Lower leg skin (tissue), 4 donors: ENCODE measurements at regions not wholly inside any gene's neighbourhood (a gene's known extent, or its start where the extent isn't known, plus 50 kb on each side); places are given as distances from the start of the nearest gene placed in this dataset.
"Not testable (repeated sequence)": the region's sequence is repeated elsewhere in the genome, so short reads cannot be mapped to it uniquely, and the experiment has no call there.

Experiments
- DNase-seq, 2 donors: peaks; one replicate each; pipeline ENCODE4 v3.0.0-alpha.2; 2019; ENCODE audit warnings: low spot score in 2 of 2
- H3K4me3 ChIP-seq: fragments of 200-600 bp; sonication (generic); 2 replicates; pipeline ENCODE4 v1.5.1; 2017; ENCODE audit warnings: mild to moderate bottlenecking, low read depth; ENCODE audit not compliant: poor library complexity, severe bottlenecking
- CTCF ChIP-seq, 3 donors: fragments of 450-650 bp; IDR thresholded peaks; one replicate each; pipeline ENCODE4 v1.5.1; 2016; ENCODE audit warnings: antibody characterized with exemption in 3 of 3, mild to moderate bottlenecking in 3 of 3, moderate library complexity in 2 of 3
- POLR2A ChIP-seq, 2 donors: fragments of 450-650 bp; IDR thresholded peaks; one replicate each; pipeline ENCODE4 v1.6.1; 2016 to 2017; ENCODE audit warnings: antibody characterized with exemption in 2 of 2, mild to moderate bottlenecking in 1 of 2, moderate library complexity in 1 of 2
- WGBS, 2 donors: methylation state at CpG; one replicate each; pipeline ENCODE4 v1.1.5; 2018; 5-methylcytosine and 5-hydroxymethylcytosine counted together
- intact Hi-C: fragments of 100-400 bp; cut with DNase I; formaldehyde crosslinking; loops from one replicate; pipeline ENCODE4 v1.15.0; 2023; ENCODE audit warnings: low total_unique reads

DNA sequence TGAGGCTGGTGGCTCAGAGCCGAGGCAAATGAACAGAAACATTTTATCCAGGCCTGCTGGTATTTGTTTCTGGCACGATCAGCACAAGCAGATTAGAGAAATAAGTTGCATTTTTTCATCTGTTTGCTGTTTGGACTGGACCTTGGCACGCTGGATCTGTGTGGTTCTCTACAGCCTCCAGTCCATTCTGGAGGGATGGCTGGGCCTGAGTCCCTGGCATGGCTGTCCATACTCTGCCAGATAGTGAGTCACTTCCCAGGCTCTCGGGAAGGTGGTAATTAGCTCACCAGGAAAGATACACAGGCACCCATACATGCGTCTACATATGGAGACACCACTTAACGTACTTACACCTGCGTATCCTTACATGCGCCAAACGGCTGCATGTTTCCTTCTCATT lies 78.6 kb downstream of the SPRY4 start:
- WGBS, 2 donors: 49 to 54% methylated on average over 9 of the region's 9 CpGs
- no peak overlapping the region for H3K4me3 ChIP-seq
- TF ChIP-seq CTCF (IDR thresholded peaks at IDR 0.05): no peak
- no peak for TF ChIP-seq POLR2A (IDR thresholded peaks at IDR 0.05)
- no peak for DNase-seq
- intact Hi-C loops: no loop called here

DNA sequence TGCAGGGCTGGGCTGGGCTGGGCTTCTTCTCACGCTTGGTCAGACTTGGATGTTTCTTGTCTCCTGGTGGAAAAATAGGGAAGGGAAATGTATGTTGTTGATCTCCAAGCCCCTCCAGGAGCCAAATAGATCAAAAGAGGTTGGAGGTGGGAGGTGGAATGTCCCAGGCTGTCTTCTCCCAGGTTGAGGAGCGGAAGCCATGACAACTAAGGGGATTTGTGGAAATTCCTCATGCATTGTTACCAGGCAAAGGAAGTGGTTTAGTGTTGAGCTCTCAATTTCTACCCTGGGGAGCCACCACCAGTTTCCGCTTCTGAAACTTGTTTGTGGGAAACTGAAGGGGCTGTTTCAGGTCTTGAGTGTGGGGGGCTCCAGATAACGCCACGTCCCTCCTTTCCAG lies 79.0 kb downstream of the SPRY4 start:
- intact Hi-C loops: no loop called here
- WGBS, 2 donors: 65 to 73% methylated on average over 5 of the region's 5 CpGs
- H3K4me3 ChIP-seq: no peak overlapping the region
- TF ChIP-seq CTCF (IDR thresholded peaks at IDR 0.05) (no peak), POLR2A (IDR thresholded peaks at IDR 0.05) (no peak)
- no peak for DNase-seq

GRCh38 chr5:142244440-142244839 lies 80.4 kb downstream of the SPRY4 start:
- TF ChIP-seq POLR2A (IDR thresholded peaks at IDR 0.05) (no peak), CTCF (IDR thresholded peaks at IDR 0.05) (no peak)
- WGBS, 2 donors: 100% methylated on average over 1 of the region's 1 CpG
- H3K4me3 ChIP-seq: no peak overlapping the region
- intact Hi-C loops: no loop called here
- no peak for DNase-seq

DNA sequence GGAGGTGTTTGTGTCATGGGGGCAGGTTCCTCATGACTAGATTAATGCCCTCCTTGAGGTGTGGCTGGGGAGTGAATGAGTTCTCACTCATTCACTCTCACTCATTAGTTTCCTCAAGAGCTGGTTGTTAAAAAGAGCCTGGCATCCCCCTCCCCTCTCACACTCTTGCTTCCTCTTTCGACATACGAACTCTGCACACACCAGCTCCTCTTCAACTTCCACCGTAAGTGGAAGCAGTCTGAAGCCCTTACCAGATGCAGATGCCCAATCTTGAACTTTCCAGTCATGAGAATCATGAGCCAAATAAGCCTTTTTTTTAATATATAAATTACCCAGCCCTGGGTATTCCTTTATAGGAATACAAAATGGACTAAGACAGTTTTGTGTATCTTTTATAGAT lies 82.5 kb downstream of the SPRY4 start:
- no peak overlapping the region for H3K4me3 ChIP-seq
- TF ChIP-seq CTCF (IDR thresholded peaks at IDR 0.05) (no peak), POLR2A (IDR thresholded peaks at IDR 0.05) (no peak)
- intact Hi-C loops: no loop called here
- no peak for DNase-seq
- WGBS, 2 donors: 83 to 88% methylated on average over 3 of the region's 3 CpGs

DNA sequence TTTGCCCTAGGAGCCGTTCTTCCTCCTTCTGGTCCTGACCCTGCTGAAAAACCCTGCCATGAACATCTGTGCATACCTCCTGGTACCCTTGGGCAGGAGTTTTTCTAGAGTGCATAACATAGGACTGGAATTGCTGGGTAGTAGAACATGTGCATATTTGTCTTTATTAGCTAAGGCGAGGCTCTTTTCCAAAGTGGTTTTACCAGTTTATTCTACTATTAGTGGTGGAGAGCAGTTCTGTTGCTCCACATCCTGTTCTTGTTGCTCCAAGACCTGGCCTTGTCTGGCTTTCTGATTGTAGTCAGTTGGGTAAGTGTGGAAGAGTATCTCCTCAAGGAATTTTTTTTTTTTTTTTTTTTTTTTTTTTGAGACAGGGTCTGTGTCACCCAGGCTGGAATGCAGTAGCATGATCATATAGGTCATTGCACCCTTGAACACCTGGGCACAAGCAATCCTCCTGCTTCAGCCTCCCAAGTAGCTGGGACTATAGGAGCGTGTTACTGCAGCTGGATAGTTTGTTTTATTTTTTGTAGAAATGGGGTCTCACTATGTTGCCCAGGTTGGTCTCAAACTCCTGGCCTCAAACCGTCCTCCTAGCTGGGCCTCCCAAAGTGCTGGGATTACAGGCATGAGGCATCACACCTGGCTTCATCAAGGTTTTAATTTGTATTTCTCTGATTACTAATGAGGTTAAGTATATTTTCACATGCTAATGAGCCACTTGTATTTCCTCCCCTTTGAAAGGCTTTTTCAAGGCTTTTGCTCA lies 85.2 kb downstream of the SPRY4 start:
- TF ChIP-seq POLR2A (IDR thresholded peaks at IDR 0.05): no peak
- no peak for TF ChIP-seq CTCF (IDR thresholded peaks at IDR 0.05)
- intact Hi-C loops: no loop called here
- H3K4me3 ChIP-seq: no peak overlapping the region
- WGBS, 2 donors: 85 to 88% methylated on average over 4 of the region's 4 CpGs
- no peak for DNase-seq

DNA sequence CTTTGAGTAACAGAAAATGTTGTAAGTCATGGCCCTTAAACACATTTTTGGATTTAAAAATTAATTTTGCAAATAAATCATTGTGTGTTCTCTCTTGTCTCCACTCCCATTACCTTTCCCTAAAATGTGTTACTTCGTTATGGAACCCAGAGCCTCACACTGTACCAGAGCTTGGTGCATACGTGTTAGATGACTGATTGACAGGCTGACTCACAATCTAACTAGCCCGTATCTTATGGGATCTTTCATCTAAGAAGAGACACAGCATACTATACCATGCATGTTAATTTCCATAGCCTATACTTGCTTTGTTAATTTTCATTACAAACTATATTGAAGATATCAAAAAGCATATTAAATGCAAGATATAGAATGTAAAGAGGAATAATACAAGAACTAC lies 87.1 kb downstream of the SPRY4 start:
- no peak for DNase-seq
- intact Hi-C loops: no loop called here
- 90 to 91% methylated on average over 3 of the region's 3 CpGs for WGBS, 2 donors
- H3K4me3 ChIP-seq: no peak overlapping the region
- no peak for TF ChIP-seq POLR2A (IDR thresholded peaks at IDR 0.05)
- no peak for TF ChIP-seq CTCF (IDR thresholded peaks at IDR 0.05)

DNA sequence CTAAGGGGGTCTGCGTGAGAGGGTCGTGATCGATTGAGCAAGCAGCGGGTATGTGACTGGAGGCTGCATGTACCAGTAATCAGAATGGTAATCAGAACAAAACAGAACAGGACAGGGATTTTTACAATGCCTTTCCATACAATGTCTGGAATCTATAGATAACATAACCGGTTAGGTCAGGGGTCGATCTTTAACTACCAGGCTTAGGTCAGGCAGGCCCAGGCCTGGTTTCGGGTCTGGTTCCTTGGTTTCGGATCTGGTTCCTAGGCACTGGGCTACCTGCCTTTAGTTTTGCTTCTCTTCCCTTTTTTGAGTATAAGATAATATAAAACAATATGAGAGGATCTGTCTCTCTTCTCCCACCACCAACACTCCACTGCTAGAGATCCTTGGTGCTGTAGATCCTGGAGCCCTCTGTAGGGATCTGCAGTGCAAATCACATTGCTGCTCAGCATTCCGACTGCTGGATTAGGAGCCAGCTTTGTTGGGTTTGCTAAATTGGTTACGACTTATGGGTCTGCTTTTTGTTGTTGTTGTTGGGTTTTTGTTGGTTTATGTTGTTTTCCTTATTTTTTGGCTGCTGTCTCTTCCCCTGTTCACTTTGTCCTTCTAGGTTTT lies 88.0 kb downstream of the SPRY4 start:
- intact Hi-C loops, H3K4me3 ChIP-seq, DNase-seq: not testable (repeated sequence)
- 82 to 88% methylated on average over 10 of the region's 10 CpGs for WGBS, 2 donors
